GM21528 (cell line): ENCODE measurements at regions not wholly inside any gene's neighbourhood (a gene's known extent, or its start where the extent isn't known, plus 50 kb on each side); places are given as distances from the start of the nearest gene placed in this dataset.
"Not testable (repeated sequence)": the region's sequence is repeated elsewhere in the genome, so short reads cannot be mapped to it uniquely, and the experiment has no call there.

Experiments used
- ATAC-seq: cut with Tn5 transposase; IDR thresholded peaks from one replicate; pipeline ENCODE4 v1.9.1; 2021; ENCODE audit warnings: mild to moderate bottlenecking, moderate library complexity; ENCODE audit not compliant: unreplicated experiment, low FRiP score

DNA sequence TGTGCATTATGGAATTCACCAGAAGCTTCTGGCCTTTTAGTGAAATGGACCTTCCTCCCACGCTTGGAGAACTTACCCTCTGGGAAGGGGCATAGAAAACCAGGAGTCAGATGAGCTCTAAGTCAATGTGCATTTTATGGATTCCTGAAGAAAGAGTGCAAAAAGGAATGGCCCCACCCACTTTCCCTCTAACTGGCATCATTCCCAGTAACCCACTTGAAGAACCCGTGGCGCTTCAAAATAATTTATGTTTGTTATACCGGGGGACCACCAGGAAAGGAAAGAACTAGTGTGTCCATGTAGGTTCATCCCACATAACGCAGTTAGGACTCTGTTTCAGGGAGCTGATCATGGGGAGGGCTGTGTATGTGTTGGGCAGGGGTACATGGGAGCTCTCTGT, 1153.4 kb downstream of the TMEM121 start:
- no peak for ATAC-seq

- no peak for ATAC-seq
Observed at GRCh38 chr14:106681161-106681560, 1154.8 kb downstream of the TMEM121 start.

DNA sequence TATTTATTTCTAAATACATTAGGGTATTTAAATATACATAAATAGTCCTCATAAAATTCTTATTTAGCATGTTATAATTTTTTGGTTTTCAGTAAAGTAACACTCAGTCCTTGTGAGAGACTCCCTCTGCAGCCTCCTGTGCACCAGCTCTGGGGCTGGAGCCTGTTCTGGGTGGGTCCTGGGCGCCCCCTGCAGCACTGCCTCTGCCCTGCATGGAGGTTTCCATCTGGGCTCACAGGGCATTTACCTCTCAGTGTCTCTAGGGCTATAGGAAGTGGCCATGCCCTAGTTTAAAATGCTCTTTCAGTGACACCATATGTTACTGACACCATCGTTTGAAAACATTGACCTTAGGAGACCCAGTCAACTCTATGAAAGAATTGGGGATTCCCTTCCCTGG, 1155.2 kb downstream of the TMEM121 start:
- no peak for ATAC-seq

GRCh38 chr14:106683631-106684030, 1157.2 kb downstream of the TMEM121 start:
- ATAC-seq: no peak

GRCh38 chr14:106686533-106686932, 1160.2 kb downstream of the TMEM121 start:
- no peak for ATAC-seq

DNA sequence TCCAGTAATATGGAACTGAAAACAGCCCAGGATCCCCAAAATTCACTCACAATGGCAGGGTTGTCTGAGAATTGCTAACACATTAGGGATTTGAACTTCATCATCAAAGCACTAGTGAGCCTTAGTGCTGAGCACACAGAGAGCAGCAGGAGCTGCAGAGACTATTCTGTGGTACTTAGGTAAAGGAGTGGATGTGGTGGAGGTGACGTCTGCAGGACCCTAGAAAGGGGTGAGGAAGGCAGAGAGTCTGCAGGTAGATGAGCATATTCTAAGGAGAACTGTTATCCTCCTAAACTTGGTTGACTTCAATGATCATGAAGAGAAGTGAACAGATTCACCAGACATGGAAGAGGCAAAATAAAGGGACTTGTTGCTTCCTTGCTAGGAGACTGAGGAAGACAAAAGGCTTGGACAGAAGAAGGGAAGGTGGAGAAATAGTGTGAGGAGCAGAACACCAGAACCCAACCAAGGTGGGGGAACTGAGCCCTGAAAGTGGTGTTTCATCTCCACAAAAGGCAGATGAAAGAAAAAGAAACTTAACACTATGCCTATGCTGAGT, 1164.0 kb downstream of the TMEM121 start:
- no peak for ATAC-seq

- peak; percentile 68 for ATAC-seq
Observed at GRCh38 chr14:106691601-106692291, 1165.4 kb downstream of the TMEM121 start.

- no peak for ATAC-seq
Observed at GRCh38 chr14:106694638-106695393, 1168.4 kb downstream of the TMEM121 start.

GRCh38 chr14:106698620-106699267, 1172.4 kb downstream of the TMEM121 start:
- peak; percentile 71 for ATAC-seq

DNA sequence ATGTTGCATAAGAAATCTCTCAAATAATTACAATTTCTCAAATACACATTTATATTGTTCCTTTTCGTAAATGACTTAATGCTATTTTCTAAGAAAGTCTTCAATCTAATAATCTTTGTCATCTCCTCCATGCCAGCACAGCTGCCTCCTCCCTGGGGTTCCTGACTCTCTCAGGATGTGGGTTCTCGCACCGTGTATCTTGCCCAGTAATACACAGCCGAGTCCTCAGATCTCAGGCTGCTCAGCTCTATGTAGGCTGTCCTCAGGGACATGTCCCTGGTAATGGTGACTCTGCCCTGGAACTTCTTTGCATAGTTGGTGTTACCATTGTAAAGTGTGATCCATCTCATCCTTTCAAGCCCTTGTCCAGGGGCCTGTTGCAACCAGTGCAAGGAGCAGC, 1177.3 kb downstream of the TMEM121 start:
- not testable (repeated sequence) for ATAC-seq

DNA sequence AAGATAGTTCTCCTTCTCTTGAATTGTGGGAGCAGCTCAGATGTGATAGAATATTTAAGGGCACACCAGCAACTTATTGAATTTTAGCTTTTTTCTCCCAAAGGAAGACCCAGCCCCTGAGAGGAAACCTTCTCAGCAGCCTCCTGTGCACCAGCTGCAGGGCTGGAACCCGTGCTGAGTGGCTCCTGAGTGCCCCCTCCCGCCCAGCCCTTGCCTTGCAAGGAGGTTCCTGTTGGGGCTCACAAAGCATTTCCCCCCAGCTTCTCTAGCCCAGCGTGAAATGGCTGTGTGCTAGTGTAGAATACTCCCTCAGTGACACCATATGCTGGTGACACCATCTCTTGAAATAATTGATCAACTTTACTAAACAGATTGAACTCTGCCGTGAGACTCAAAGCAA, 1180.1 kb downstream of the TMEM121 start:
- ATAC-seq: not testable (repeated sequence)

GRCh38 chr14:106710187-106710586, 1183.8 kb downstream of the TMEM121 start:
- not testable (repeated sequence) for ATAC-seq

DNA sequence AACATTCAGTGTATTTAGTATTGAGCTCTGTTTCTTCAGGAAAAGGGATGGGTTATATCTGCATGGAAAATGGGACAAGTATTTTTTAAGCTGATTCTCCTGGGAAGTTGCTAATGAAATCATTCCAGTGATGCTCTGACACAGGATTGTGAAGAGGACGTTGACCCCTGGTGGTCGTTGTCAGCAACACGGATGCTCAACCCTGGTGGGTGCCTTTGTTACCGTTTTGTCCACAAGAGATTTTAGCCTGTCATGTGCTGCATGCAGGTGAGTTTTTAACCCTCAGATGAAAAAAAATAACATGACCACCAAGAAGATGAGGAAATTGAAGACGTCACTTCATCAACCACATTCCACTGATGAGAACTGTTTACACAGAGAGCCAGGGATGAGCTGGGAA, 1186.1 kb downstream of the TMEM121 start:
- not testable (repeated sequence) for ATAC-seq

DNA sequence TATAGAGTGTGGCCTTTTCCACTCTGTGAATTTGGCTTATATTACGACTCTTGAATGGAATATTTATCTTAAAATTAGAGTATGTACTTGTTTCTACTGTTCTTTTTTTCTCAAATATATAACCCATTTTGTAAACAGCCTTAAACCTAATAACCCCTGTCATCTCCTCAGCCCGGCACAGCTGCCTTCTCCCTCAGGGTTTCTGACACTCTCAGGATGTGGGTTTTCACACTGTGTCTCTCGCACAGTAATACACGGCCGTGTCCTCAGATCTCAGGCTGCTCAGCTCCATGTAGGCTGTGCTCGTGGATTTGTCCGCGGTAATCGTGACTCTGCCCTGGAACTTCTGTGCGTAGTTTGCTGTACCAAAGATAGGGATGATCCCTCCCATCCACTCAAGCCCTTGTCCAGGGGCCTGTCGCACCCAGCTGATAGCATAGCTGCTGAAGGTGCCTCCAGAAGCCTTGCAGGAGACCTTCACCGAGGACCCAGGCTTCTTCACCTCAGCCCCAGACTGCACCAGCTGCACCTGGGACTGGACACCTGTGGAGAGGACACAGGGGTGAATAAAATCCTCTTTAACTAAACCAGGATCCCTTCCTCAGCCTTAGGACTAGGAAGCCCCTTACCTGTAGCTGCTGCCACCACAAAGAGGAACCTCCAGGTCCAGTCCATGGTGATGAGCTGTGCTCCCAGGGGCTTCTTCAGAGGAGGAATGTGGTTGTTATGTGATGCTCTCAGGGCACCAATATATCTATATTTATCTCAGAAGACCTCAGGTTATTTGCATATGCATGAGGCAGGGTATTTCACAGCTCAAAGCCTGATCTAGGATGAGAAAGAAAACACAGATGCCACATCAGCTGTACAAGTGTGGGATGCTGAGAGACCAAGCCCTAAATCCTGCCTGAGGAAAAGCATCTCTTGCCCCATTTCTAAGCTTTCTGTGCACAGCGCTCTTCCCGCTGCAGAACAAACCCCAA, 1188.4 kb downstream of the TMEM121 start:
- peak; percentile 74 for ATAC-seq

GRCh38 chr14:106717544-106717943, 1191.2 kb downstream of the TMEM121 start:
- peak; percentile 68 for ATAC-seq

DNA sequence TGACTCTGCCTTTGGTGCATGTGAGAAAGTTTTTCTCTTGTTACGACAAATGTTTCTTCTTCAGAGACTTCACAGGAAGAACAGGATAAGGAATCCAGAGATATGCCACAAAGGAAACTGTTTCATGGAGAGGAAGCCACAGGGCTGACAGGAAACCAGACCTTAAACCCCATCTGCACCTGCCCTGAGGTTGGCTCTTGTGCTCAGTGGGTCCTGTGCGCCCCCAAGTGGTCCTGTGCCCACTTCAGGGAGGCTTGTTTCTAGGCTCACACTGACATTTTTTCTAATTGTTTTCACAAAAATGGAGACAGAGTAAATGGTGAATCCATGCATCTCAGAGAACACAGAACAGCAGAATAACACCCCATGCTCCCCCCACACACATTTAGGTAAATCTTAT, 1193.5 kb downstream of the TMEM121 start:
- ATAC-seq: not testable (repeated sequence)

GRCh38 chr14:106721926-106722325, 1195.5 kb downstream of the TMEM121 start:
- ATAC-seq: not testable (repeated sequence)

DNA sequence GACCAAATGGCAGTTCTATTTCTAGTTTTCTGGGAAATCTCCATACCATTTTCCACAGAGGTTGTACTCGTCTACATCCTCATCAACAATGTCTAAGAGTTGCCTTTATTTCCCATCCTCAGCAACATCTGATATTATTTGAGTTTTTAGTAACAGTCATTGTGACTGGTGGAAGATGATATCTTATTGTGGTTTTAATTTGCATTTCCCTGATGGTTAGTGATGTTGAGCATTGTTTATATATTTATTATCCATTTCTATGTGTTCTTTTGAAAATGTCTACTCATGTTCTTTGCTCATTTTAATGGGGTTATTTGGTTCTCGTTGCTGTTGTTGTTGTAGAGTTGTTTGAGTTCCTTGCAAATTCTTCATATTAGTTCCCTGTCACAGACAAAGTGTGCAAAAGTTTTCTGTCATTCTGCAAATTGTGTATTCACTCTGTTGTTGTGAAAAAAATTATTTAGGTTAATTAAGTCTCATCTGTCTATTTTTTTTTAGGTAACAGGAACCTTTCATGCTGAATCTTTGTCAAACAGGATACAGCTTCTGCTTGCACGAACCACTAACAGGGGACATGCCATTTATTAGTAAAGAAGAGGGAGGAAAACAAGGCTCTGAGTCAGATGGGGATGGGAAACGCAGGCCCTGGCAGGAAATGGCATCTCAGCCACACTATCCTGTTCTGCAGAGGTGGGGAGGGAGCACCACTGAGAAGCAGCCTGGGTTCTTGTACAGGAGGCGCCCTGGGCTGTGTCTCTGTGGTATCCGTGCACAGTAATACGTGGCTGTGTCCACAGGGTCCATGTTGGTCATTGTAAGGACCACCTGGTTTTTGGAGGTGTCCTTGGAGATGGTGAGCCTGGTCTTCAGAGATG, 1196.7 kb downstream of the TMEM121 start:
- ATAC-seq: not testable (repeated sequence)

DNA sequence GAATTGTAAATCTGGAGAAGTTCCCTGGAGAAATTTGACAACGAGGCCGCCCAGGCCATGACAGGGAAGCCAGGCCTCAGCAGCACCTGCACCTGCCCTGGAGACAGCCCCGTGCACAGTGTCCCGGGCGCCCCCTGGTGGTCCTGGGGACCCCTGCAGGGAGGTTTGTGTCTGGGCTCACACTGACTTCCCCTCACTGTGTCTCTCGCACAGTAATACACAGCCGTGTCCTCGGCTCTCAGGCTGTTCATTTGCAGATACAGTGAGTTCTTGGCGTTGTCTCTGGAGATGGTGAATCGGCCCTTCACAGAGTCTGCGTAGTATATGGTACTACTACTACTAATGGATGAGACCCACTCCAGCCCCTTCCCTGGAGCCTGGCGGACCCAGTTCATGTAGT, 1201.6 kb downstream of the TMEM121 start:
- ATAC-seq: not testable (repeated sequence)
